ENCODE measurements at regions not wholly inside any gene's neighbourhood (a gene's known extent, or its start where the extent isn't known, plus 50 kb on each side); places are given as distances from the start of the nearest gene placed in this dataset.

DNA sequence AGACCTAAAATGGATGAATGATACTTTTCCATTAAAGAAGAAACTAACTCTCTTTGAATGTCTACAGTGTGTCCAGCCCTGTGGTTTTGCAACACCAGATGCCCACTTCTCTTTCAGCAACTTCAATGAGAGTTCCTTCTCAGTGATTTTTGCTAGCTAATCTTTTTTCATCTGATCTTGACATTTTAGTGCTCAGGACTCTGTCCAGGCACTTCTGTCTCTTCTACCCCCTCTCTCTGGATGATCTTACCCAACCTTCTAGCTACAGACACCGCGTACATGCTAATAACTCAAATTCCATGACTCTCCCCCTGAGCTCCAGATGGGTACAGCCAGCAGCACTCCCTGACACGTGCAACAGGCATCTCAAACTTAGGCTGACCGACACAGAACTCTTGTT, 161.1 kb upstream of the FOXN3 start:
- TF ChIP-seq, protein P1, sequence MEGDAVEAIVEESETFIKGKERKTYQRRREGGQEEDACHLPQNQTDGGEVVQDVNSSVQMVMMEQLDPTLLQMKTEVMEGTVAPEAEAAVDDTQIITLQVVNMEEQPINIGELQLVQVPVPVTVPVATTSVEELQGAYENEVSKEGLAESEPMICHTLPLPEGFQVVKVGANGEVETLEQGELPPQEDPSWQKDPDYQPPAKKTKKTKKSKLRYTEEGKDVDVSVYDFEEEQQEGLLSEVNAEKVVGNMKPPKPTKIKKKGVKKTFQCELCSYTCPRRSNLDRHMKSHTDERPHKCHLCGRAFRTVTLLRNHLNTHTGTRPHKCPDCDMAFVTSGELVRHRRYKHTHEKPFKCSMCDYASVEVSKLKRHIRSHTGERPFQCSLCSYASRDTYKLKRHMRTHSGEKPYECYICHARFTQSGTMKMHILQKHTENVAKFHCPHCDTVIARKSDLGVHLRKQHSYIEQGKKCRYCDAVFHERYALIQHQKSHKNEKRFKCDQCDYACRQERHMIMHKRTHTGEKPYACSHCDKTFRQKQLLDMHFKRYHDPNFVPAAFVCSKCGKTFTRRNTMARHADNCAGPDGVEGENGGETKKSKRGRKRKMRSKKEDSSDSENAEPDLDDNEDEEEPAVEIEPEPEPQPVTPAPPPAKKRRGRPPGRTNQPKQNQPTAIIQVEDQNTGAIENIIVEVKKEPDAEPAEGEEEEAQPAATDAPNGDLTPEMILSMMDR (IDR thresholded peaks at IDR 0.05), result no peak
- TF ChIP-seq POLR2A (IDR thresholded peaks at IDR 0.05), result no peak
